Mucosa of rectum (tissue), 2 donors: ENCODE measurements at regions not wholly inside any gene's neighbourhood (a gene's known extent, or its start where the extent isn't known, plus 50 kb on each side); places are given as distances from the start of the nearest gene placed in this dataset.

Experiments
- H3K27ac ChIP-seq, 2 donors: one replicate each; pipeline ENCODE4 v1.7.0; 2013; ENCODE audit warnings: inconsistent platforms in 2 of 2, low read depth in 2 of 2, low read length in 2 of 2
- H3K27me3 ChIP-seq, 2 donors: one replicate each; pipeline ENCODE4 v1.7.0; 2013; ENCODE audit warnings: low read length in 2 of 2; ENCODE audit not compliant: control insufficient read depth in 2 of 2, insufficient read depth in 2 of 2
- H3K36me3 ChIP-seq, 2 donors: one replicate each; pipeline ENCODE4 v1.7.0; 2013; ENCODE audit warnings: low read length in 2 of 2; ENCODE audit not compliant: control insufficient read depth in 2 of 2, insufficient read depth in 2 of 2
- H3K4me1 ChIP-seq, 2 donors: one replicate each; pipeline ENCODE4 v1.7.0; 2013; ENCODE audit warnings: low read length in 2 of 2, mild to moderate bottlenecking in 1 of 2; ENCODE audit not compliant: control insufficient read depth in 2 of 2, insufficient read depth in 2 of 2
- H3K4me3 ChIP-seq, 2 donors: one replicate each; pipeline ENCODE4 v1.7.0; 2013; ENCODE audit warnings: low read length in 2 of 2
- H3K9ac ChIP-seq, 2 donors: one replicate each; pipeline ENCODE4 v1.7.0; 2013; ENCODE audit warnings: low read length in 2 of 2, low read depth in 1 of 2, mild to moderate bottlenecking in 1 of 2
- H3K9me3 ChIP-seq, 2 donors: one replicate each; pipeline ENCODE4 v1.7.0; 2013; ENCODE audit warnings: low read length in 2 of 2; ENCODE audit not compliant: control insufficient read depth in 2 of 2
- donor health status: healthy.
- donor health status: Normal muscosa, but diverticular disease.

- H3K4me1 ChIP-seq = no peaks in the 10 kb centered on the region
- H3K27ac ChIP-seq = no peak overlapping the region
- H3K27me3 ChIP-seq = no peaks in the 10 kb centered on the region
- H3K36me3 ChIP-seq = no peaks in the 10 kb centered on the region
- no peak overlapping the region for H3K4me3 ChIP-seq
- H3K9me3 ChIP-seq = no peaks in the 10 kb centered on the region
- H3K9ac ChIP-seq = no peak overlapping the region
Measured at GRCh38 chr4:141391771-141392170, 171.1 kb downstream of the ZNF330 start.

- no peak overlapping the region for H3K9ac ChIP-seq
- H3K4me3 ChIP-seq = no peak overlapping the region
- H3K27ac ChIP-seq = no peak overlapping the region
- no peaks in the 10 kb centered on the region for H3K9me3 ChIP-seq
- H3K36me3 ChIP-seq = no peaks in the 10 kb centered on the region
- H3K27me3 ChIP-seq = no peaks in the 10 kb centered on the region
- no peaks in the 10 kb centered on the region for H3K4me1 ChIP-seq
Measured at GRCh38 chr4:141395246-141395830, 174.6 kb downstream of the ZNF330 start.

- H3K27me3 ChIP-seq = no peaks in the 10 kb centered on the region
- H3K9me3 ChIP-seq = no peaks in the 10 kb centered on the region
- H3K4me3 ChIP-seq = no peak overlapping the region
- H3K27ac ChIP-seq = no peak overlapping the region
- no peaks in the 10 kb centered on the region for H3K4me1 ChIP-seq
- no peaks in the 10 kb centered on the region for H3K36me3 ChIP-seq
- no peak overlapping the region for H3K9ac ChIP-seq
Measured at GRCh38 chr4:141395919-141396318, 175.2 kb downstream of the ZNF330 start.

- H3K4me1 ChIP-seq = no peaks in the 10 kb centered on the region
- no peaks in the 10 kb centered on the region for H3K36me3 ChIP-seq
- no peaks in the 10 kb centered on the region for H3K9me3 ChIP-seq
- no peak overlapping the region for H3K4me3 ChIP-seq
- H3K27me3 ChIP-seq = no peaks in the 10 kb centered on the region
- H3K27ac ChIP-seq = no peak overlapping the region
- H3K9ac ChIP-seq = no peak overlapping the region
Measured at GRCh38 chr4:141402712-141403111, 182.0 kb downstream of the ZNF330 start.

GRCh38 chr4:141403782-141404181 lies 183.1 kb downstream of the ZNF330 start:
- Histone ChIP-seq H3K9me3 (no peaks in the 10 kb centered on the region), H3K27me3 (no peaks in the 10 kb centered on the region), H3K4me1 (no peaks in the 10 kb centered on the region), H3K36me3 (no peaks in the 10 kb centered on the region), H3K27ac (no peak overlapping the region), H3K9ac (no peak overlapping the region), H3K4me3 (no peak overlapping the region)

GRCh38 chr4:141406237-141406636 lies 185.5 kb downstream of the ZNF330 start:
- Histone ChIP-seq H3K27ac (no peak overlapping the region), H3K9ac (no peak overlapping the region), H3K27me3 (no peaks in the 10 kb centered on the region), H3K4me1 (no peaks in the 10 kb centered on the region), H3K9me3 (no peaks in the 10 kb centered on the region), H3K4me3 (no peak overlapping the region), H3K36me3 (no peaks in the 10 kb centered on the region)

- Histone ChIP-seq H3K36me3 (no peaks in the 10 kb centered on the region), H3K4me3 (no peak overlapping the region), H3K27me3 (no peaks in the 10 kb centered on the region), H3K9ac (no peak overlapping the region), H3K4me1 (no peaks in the 10 kb centered on the region), H3K27ac (no peak overlapping the region), H3K9me3 (no peaks in the 10 kb centered on the region)
Measured at GRCh38 chr4:141409556-141409955, 188.9 kb downstream of the ZNF330 start.

- H3K9me3 ChIP-seq = no peaks in the 10 kb centered on the region
- H3K36me3 ChIP-seq = no peaks in the 10 kb centered on the region
- no peaks in the 10 kb centered on the region for H3K4me1 ChIP-seq
- H3K27me3 ChIP-seq = no peaks in the 10 kb centered on the region
- H3K9ac ChIP-seq = no peak overlapping the region
- H3K27ac ChIP-seq = no peak overlapping the region
- no peak overlapping the region for H3K4me3 ChIP-seq
Measured at GRCh38 chr4:141410839-141411238, 190.1 kb downstream of the ZNF330 start.

GRCh38 chr4:141411936-141412335 lies 191.2 kb downstream of the ZNF330 start:
- Histone ChIP-seq H3K9me3 (no peaks in the 10 kb centered on the region), H3K4me1 (no peaks in the 10 kb centered on the region), H3K9ac (no peak overlapping the region), H3K36me3 (no peaks in the 10 kb centered on the region), H3K27ac (no peak overlapping the region), H3K27me3 (no peaks in the 10 kb centered on the region), H3K4me3 (no peak overlapping the region)

GRCh38 chr4:141413366-141413765 lies 192.7 kb downstream of the ZNF330 start:
- no peak overlapping the region for H3K27ac ChIP-seq
- H3K36me3 ChIP-seq = no peaks in the 10 kb centered on the region
- H3K27me3 ChIP-seq = no peaks in the 10 kb centered on the region
- no peak overlapping the region for H3K9ac ChIP-seq
- no peak overlapping the region for H3K4me3 ChIP-seq
- no peaks in the 10 kb centered on the region for H3K4me1 ChIP-seq
- no peaks in the 10 kb centered on the region for H3K9me3 ChIP-seq

- H3K4me3 ChIP-seq = no peak overlapping the region
- no peaks in the 10 kb centered on the region for H3K9me3 ChIP-seq
- H3K4me1 ChIP-seq = no peaks in the 10 kb centered on the region
Measured at GRCh38 chr4:141415651-141416050, 195.0 kb downstream of the ZNF330 start.

More at GRCh38 chr4:141415651-141416050, 195.0 kb downstream of the ZNF330 start:
- H3K27me3 ChIP-seq = no peaks in the 10 kb centered on the region
- no peaks in the 10 kb centered on the region for H3K36me3 ChIP-seq
- H3K9ac ChIP-seq = no peak overlapping the region
- no peak overlapping the region for H3K27ac ChIP-seq
